K562 (cell line): ENCODE measurements at regions not wholly inside any gene's neighbourhood (a gene's known extent, or its start where the extent isn't known, plus 50 kb on each side); places are given as distances from the start of the nearest gene placed in this dataset.
"Not testable (repeated sequence)": the region's sequence is repeated elsewhere in the genome, so short reads cannot be mapped to it uniquely, and the experiment has no call there.

Source experiments
- ATAC-seq: fragments of 200-7000 bp; cut with Tn5 transposase; 3 replicates; pipeline ENCODE4 v1.9.1; 2020; ENCODE audit warnings: moderate library complexity
- BruUV-seq: library from RNA; stranded (reverse); fragments of 400-500 nt; replicated peaks from 2 replicates; lab custom pipeline; 2021; lab: Mats Ljungman, UMichigan
- CTCF ChIA-PET: fragments of 300-600 bp; formaldehyde crosslinking; extraction: SDS; loops from one replicate; lab custom pipeline; 2021; ENCODE audit warnings: low intra/inter-chr PET ratio; lab: Yijun Ruan, JAX
- POLR2A ChIA-PET: fragments of 300-600, 350-650 bp; sonication (Branson Sonifier 250); formaldehyde crosslinking; extraction: SDS; loops from one replicate; lab custom pipeline; 2021; ENCODE audit warnings: antibody characterized with exemption, inconsistent platforms; lab: Yijun Ruan, JAX
- DNase-seq, 4 experiments: peaks; one replicate each; pipeline versions ENCODE4 v3.0.0 to v3.0.0-alpha.2; 2011 to 2018; ENCODE audit warnings: low spot score in 3 of 4, mixed read lengths in 3 of 4; ENCODE audit errors: extremely low read depth in 1 of 4
- FAIRE-seq: peaks from 2 replicates; lab custom pipeline; 2011; peaks lifted over from hg19 to GRCh38; lab: Jason Lieb, UNC
- H2AFZ ChIP-seq: 2 replicates; pipeline ENCODE4 v1.6.0; 2011; ENCODE audit warnings: low read depth, low read length, control low read depth, inconsistent platforms
- H3K27ac ChIP-seq: fragments of 200-600 bp; 3 replicates; pipeline ENCODE4 v1.8.0; 2011; ENCODE audit warnings: low read depth, mild to moderate bottlenecking, control low read depth, inconsistent platforms, low read length, moderate library complexity, mixed read lengths; ENCODE audit errors: extremely low read depth
- H3K27me3 ChIP-seq, 2 experiments: fragments of 300-600 bp in 1 of 2; 2 replicates in 1 of 2; 3 replicates in 1 of 2; pipeline versions ENCODE4 v1.6.0 to v1.8.0; 2011; ENCODE audit warnings: inconsistent platforms in 2 of 2, low read length in 2 of 2, mild to moderate bottlenecking in 1 of 2, mixed read lengths in 1 of 2, moderate library complexity in 1 of 2; ENCODE audit not compliant: control insufficient read depth in 2 of 2, insufficient read depth in 2 of 2
- H3K36me3 ChIP-seq: fragments of 300-600 bp; 3 replicates; pipeline ENCODE4 v1.8.0; 2011; ENCODE audit warnings: mild to moderate bottlenecking, low read length, inconsistent platforms; ENCODE audit not compliant: control insufficient read depth, insufficient read depth
- H3K4me1 ChIP-seq, 2 experiments: fragments of 200-600 bp in 1 of 2; replicated peaks in 1 of 2; 2 replicates in 1 of 2; 3 replicates in 1 of 2; pipeline versions ENCODE4 v1.5.1 to v1.8.0; 2011; ENCODE audit warnings: inconsistent platforms in 2 of 2, low read length in 2 of 2, mild to moderate bottlenecking in 1 of 2, mixed read lengths in 1 of 2, moderate library complexity in 1 of 2; ENCODE audit not compliant: control insufficient read depth in 2 of 2, insufficient read depth in 2 of 2
- H3K4me2 ChIP-seq: 2 replicates; pipeline ENCODE4 v1.6.1; 2011; ENCODE audit warnings: low read length, control low read depth, inconsistent platforms, mixed read lengths; ENCODE audit not compliant: insufficient read depth
- H3K4me3 ChIP-seq: fragments of 200-600 bp; sonication (generic), shearing (Covaris generic); 2 replicates; pipeline ENCODE4 v1.5.1; 2016; ENCODE audit warnings: control low read depth, inconsistent platforms
- H3K79me2 ChIP-seq: fragments of 200-600 bp; 3 replicates; pipeline ENCODE4 v1.8.0; 2011; ENCODE audit warnings: low read length, inconsistent platforms; ENCODE audit not compliant: control insufficient read depth, insufficient read depth
- H3K9ac ChIP-seq, 2 experiments: 2 replicates each; pipeline versions ENCODE4 v1.6.0 to v1.6.1; 2011; ENCODE audit warnings: low read depth in 2 of 2, low read length in 2 of 2, control low read depth in 1 of 2, inconsistent platforms in 1 of 2, mild to moderate bottlenecking in 1 of 2, mixed read lengths in 1 of 2; ENCODE audit not compliant: insufficient read depth in 1 of 2
- H3K9me1 ChIP-seq: one replicate; pipeline ENCODE4 v1.6.0; 2011; ENCODE audit warnings: inconsistent platforms, mild to moderate bottlenecking, low read length, moderate library complexity; ENCODE audit not compliant: control insufficient read depth, insufficient read depth
- H3K9me3 ChIP-seq: replicated peaks from 2 replicates; pipeline ENCODE4 v1.5.1; 2011; ENCODE audit warnings: low read depth, low read length, inconsistent platforms; ENCODE audit not compliant: control insufficient read depth, insufficient read depth
- H4K20me1 ChIP-seq: replicated peaks from 2 replicates; pipeline ENCODE4 v1.6.1; 2011; ENCODE audit warnings: low read length, inconsistent platforms, mixed read lengths; ENCODE audit not compliant: control insufficient read depth, insufficient read depth
- EGR1 ChIP-seq: fragments of 450-650 bp; conservative IDR thresholded peaks from 2 replicates; pipeline ENCODE4 v1.6.1; 2017; ENCODE audit warnings: mild to moderate bottlenecking
- ESRRA ChIP-seq: fragments of 450-650 bp; IDR thresholded peaks from 2 replicates; pipeline ENCODE4 v1.6.1; 2014; ENCODE audit warnings: low read depth, mild to moderate bottlenecking, moderate library complexity, borderline replicate concordance
- GABPA ChIP-seq: fragments of 200-800 bp; sonication (Bioruptor generic); conservative IDR thresholded peaks from 2 replicates; pipeline ENCODE4 v1.6.1; 2016; ENCODE audit warnings: low read depth, missing genetic modification characterization, missing compliant biosample characterization
- HES1 ChIP-seq: fragments of 450-650 bp; IDR thresholded peaks from 2 replicates; pipeline ENCODE4 v1.6.1; 2016; ENCODE audit warnings: low read depth, mild to moderate bottlenecking, moderate library complexity
- KLF1 ChIP-seq: fragments of 450-650 bp; IDR thresholded peaks from 2 replicates; pipeline ENCODE4 v1.6.1; 2016; ENCODE audit warnings: missing genetic modification characterization, missing compliant biosample characterization
- NR4A1 ChIP-seq, 2 experiments: fragments of 250-450 bp in 1 of 2; fragments of 450-650 bp in 1 of 2; sonication (Bioruptor Pico) in 1 of 2; IDR thresholded peaks; 2 replicates each; pipeline versions ENCODE4 v1.4.0 to v1.6.1; 2016 to 2020; ENCODE audit warnings: mild to moderate bottlenecking in 2 of 2, missing compliant biosample characterization in 1 of 2, missing genetic modification characterization in 1 of 2, moderate library complexity in 1 of 2
- SP1 ChIP-seq: sonication (generic); formaldehyde crosslinking; IDR thresholded peaks from 2 replicates; pipeline ENCODE4 v1.8.1; 2022; ENCODE audit warnings: mild to moderate bottlenecking, missing genetic modification reagents
- SRF ChIP-seq, 2 experiments: fragments of 250-450, 450-650 bp in 1 of 2; sonication (Bioruptor Pico) in 1 of 2; sonication (generic) in 1 of 2; formaldehyde crosslinking; IDR thresholded peaks; 2 replicates each; pipeline versions ENCODE4 v1.5.0 to v1.5.1; 2020 to 2022; ENCODE audit warnings: mild to moderate bottlenecking in 1 of 2, missing genetic modification reagents in 1 of 2
- STAT5A ChIP-seq: IDR thresholded peaks from 2 replicates; pipeline ENCODE4 v1.6.1; 2012; ENCODE audit warnings: low read length, inconsistent platforms, borderline replicate concordance
- TFAP4 ChIP-seq: sonication (generic); formaldehyde crosslinking; IDR thresholded peaks from 2 replicates; pipeline ENCODE4 v1.8.0; 2022; ENCODE audit warnings: missing genetic modification reagents, mild to moderate bottlenecking, moderate library complexity, borderline replicate concordance
- ZNF311 ChIP-seq: fragments of 250-450 bp; sonication (Bioruptor Pico); IDR thresholded peaks from 2 replicates; pipeline ENCODE4 v1.4.0; 2020; ENCODE audit warnings: mild to moderate bottlenecking, moderate library complexity
- ZNF395 ChIP-seq: fragments of 200-800 bp; sonication (Bioruptor generic); IDR thresholded peaks from 2 replicates; pipeline ENCODE4 v1.6.1; 2017; ENCODE audit warnings: missing genetic modification characterization, missing compliant biosample characterization
- WGBS: fragments of 100-300 bp; shearing (Covaris generic); methylation state at CpG from one replicate; pipeline ENCODE4 v1.1.6; 2016; ENCODE audit warnings: low coverage, mixed read lengths; ENCODE audit not compliant: insufficient coverage; ENCODE audit errors: missing lambda C conversion rate; 5-methylcytosine and 5-hydroxymethylcytosine counted together
- in situ Hi-C: fragments of 300-500 bp; cut with MboI; formaldehyde crosslinking; loops from 4 replicates; pipeline ENCODE4 v1.15.0; 2018; ENCODE audit warnings: inconsistent platforms, mixed read lengths
- intact Hi-C: fragments of 100-400 bp; cut with micrococcal nuclease; formaldehyde crosslinking; loops from 2 replicates; pipeline ENCODE4 v1.14.2; 2022

GRCh38 chr10:34954142-34954541 lies 136.0 kb downstream of the CUL2 start (continued):
- no peak for TF ChIP-seq HES1

GRCh38 chr10:34951263-34951887 lies 136.3 kb upstream of the PARD3 start:
- H3K4me2 ChIP-seq; H2AFZ ChIP-seq; H3K79me2 ChIP-seq; BruUV-seq; in situ Hi-C loops; H3K36me3 ChIP-seq; H3K9ac ChIP-seq; H3K27ac ChIP-seq; H3K4me3 ChIP-seq; H4K20me1 ChIP-seq; H3K9me1 ChIP-seq; H3K4me1 ChIP-seq; H3K9me3 ChIP-seq; POLR2A ChIA-PET; DNase-seq; TF ChIP-seq NR4A1 (CRISPR knock-in tag; IDR thresholded peaks at IDR 0.05): not testable (repeated sequence)
- peak; percentile 11 for FAIRE-seq
- intact Hi-C loops = loop anchor here (10.0 kb wide), 1 partner anchor 287 kb away; no protein-coding TSS in a partner anchor
- peak; percentile 40 for ATAC-seq
- CTCF ChIA-PET = interaction anchor here (0.6 kb wide), 1 partner anchor 1333 kb away, joined by 4 read pairs; no protein-coding TSS in a partner anchor
- peaks cover 12 to 45% of the 10 kb centered on the region in 2 experiments; a peak in 4 of 5 replicates for H3K27me3 ChIP-seq
- TF ChIP-seq GABPA = 0 out of 2 replicates have a peak, but pooled peaks have one; percentile 22
- TF ChIP-seq KLF1 (tag) = 0 out of 2 replicates have a peak, but pooled peaks have one; percentile 21
- TF ChIP-seq NR4A1 (tag; IDR thresholded peaks at IDR 0.05) = 0 out of 2 replicates have a peak, but pooled peaks have one; percentile 35
- TF ChIP-seq STAT5A = peak; percentile 83
- peak; percentile 39; the same call in 1 of the 2 replicates for TF ChIP-seq TFAP4 (CRISPR knock-in tag)
- TF ChIP-seq ESRRA = peak; percentile 56; the same call in 1 of the 2 replicates
- TF ChIP-seq SRF (CRISPR knock-in tag; IDR thresholded peaks at IDR 0.05) = peak; percentile 89 to 97
- peak; percentile 45; the same call in 1 of the 2 replicates for TF ChIP-seq SP1
- TF ChIP-seq ZNF395 = 0 out of 2 replicates have a peak, but pooled peaks have one; percentile 30
- TF ChIP-seq ZNF311 (CRISPR knock-in tag) = 0 out of 2 replicates have a peak, but pooled peaks have one; percentile 54
- peak; percentile 14; the same call in 1 of the 2 replicates for TF ChIP-seq EGR1
- under 1% methylated on average over 11 of the region's 11 CpGs for WGBS
